Heart right ventricle (tissue), 16 donors: ENCODE measurements at regions not wholly inside any gene's neighbourhood (a gene's known extent, or its start where the extent isn't known, plus 50 kb on each side); places are given as distances from the start of the nearest gene placed in this dataset.
"Not testable (repeated sequence)": the region's sequence is repeated elsewhere in the genome, so short reads cannot be mapped to it uniquely, and the experiment has no call there.

Experiments
- ATAC-seq, 8 donors: fragments of 200-7000 bp; cut with Tn5 transposase; one replicate each; pipeline ENCODE4 v1.9.1; 2020; ENCODE audit warnings: mild to moderate bottlenecking in 8 of 8, moderate library complexity in 8 of 8, moderate number of reproducible peaks in 1 of 8
- DNase-seq, 2 donors: peaks; one replicate each; pipeline ENCODE4 v3.0.0-alpha.2; 2020
- H3K27ac ChIP-seq, 10 donors: fragments of 200-600 bp; sonication (generic) in 2 of 10; one replicate each; pipeline versions ENCODE4 v1.5.0 to v1.8.0; 2020 to 2022; ENCODE audit warnings: mild to moderate bottlenecking in 3 of 10
- H3K27me3 ChIP-seq, 7 donors: fragments of 200-600 bp; one replicate each; pipeline ENCODE4 v1.8.0; 2021 to 2022; ENCODE audit warnings: mild to moderate bottlenecking in 2 of 7
- H3K36me3 ChIP-seq, 9 donors: fragments of 200-600 bp; sonication (generic) in 1 of 9; one replicate each; pipeline versions ENCODE4 v1.5.0 to v1.8.0; 2020 to 2022; ENCODE audit warnings: mild to moderate bottlenecking in 2 of 9
- H3K4me1 ChIP-seq, 9 donors: fragments of 200-600 bp; sonication (generic) in 1 of 9; one replicate each; pipeline versions ENCODE4 v1.5.0 to v1.8.0; 2020 to 2022; ENCODE audit warnings: mild to moderate bottlenecking in 4 of 9
- H3K4me3 ChIP-seq, 10 donors: fragments of 200-600 bp; sonication (generic) in 2 of 10; one replicate each; pipeline versions ENCODE4 v1.5.0 to v1.8.0; 2020 to 2022; ENCODE audit warnings: mild to moderate bottlenecking in 7 of 10, moderate library complexity in 2 of 10
- H3K9me3 ChIP-seq, 11 donors: fragments of 200-600 bp in 10 of 11; sonication (generic) in 2 of 11; one replicate each; pipeline versions ENCODE4 v1.5.0 to v1.8.0; 2013 to 2022; ENCODE audit warnings: mild to moderate bottlenecking in 2 of 11, control low read depth in 1 of 11, moderate library complexity in 1 of 11
- CTCF ChIP-seq, 9 donors: fragments of 200-600 bp; sonication (generic) in 2 of 9; IDR thresholded peaks; one replicate each; pipeline versions ENCODE4 v1.5.0 to v1.8.0; 2021 to 2022; ENCODE audit warnings: antibody characterized with exemption in 9 of 9, mild to moderate bottlenecking in 5 of 9, moderate library complexity in 1 of 9
- WGBS, 2 donors: extraction: QIAGEN DNeasy Blood & Tissue Kit; methylation state at CpG; one replicate each; pipeline ENCODE4 v1.1.7; 2013; ENCODE audit warnings: inconsistent platforms in 1 of 2; 5-methylcytosine and 5-hydroxymethylcytosine counted together
- intact Hi-C, 10 donors: fragments of 100-400 bp; cut with DNase I; formaldehyde crosslinking; loops; one replicate each; pipeline versions ENCODE4 v1.11.1 to v1.14.2; 2022
- donor health status: Arrhythmogenic right ventricular cardiomyopathy.
- donor health status: ischemic (EF 13 %, LVEDD 7.1; RV severe dilation, severe dysfunction).
- donor health status: healthy with polysubstance abuse.
- donor health status: DM: no; HTN: yes; CAD: no.
- donor health status: DM: no; HTN: no; CAD: no.
- donor health status: ischemic (EF 25% LVEDD 6.9; RV normal size, moderate dysfunction).
- donor health status: ischemic (EF 25% LVEDD 5.7; RV mildly dilated, moderate dysfunction).
- donor health status: healthy.
- donor health status: DM: yes; HTN: yes; CAD: no.
- donor health status: Ischemic cardiomyopathy.
- donor health status: ischemic (EF 35%, LVEDD 5.7; RV mildly dilated, moderate dysfunction).
- donor health status: nonischemic (EF 11% LVEDD 7.7; RV severe dilation, severe dysfunction).
- donor health status: DM: yes; HTN: yes; CAD: no.
- donor health status: PGD.
- donor health status: ischemic (EF 29% LVEDD 5.4; RV normal size, mild dysfunction).
- donor health status: nonischemic (EF 23%, LVEDD 6.1; RV moderate dilation, normal function).

- H3K27me3 ChIP-seq, H3K4me3 ChIP-seq, DNase-seq, ATAC-seq, H3K36me3 ChIP-seq, intact Hi-C loops, H3K27ac ChIP-seq, H3K4me1 ChIP-seq: not testable (repeated sequence)
- 86 to 93% methylated on average over 5 of the region's 5 CpGs for WGBS, 2 donors
- peaks cover 0 to 15% (median 0%) of the 10 kb centered on the region in 11 donors for H3K9me3 ChIP-seq
Observed at GRCh38 chr15:29648415-29648814, 173.9 kb downstream of the TJP1 start.

GRCh38 chr15:29645841-29646240 lies 176.4 kb downstream of the TJP1 start:
- WGBS, 2 donors: 91 to 92% methylated on average over 3 of the region's 3 CpGs
- H3K9me3 ChIP-seq: no peaks in the 10 kb centered on the region
- no peak for TF ChIP-seq CTCF (IDR thresholded peaks at IDR 0.05)
- H3K36me3 ChIP-seq: no peaks in the 10 kb centered on the region
- no peak overlapping the region for H3K4me3 ChIP-seq
- H3K27ac ChIP-seq: no peak overlapping the region
- intact Hi-C loops: no loop called here
- DNase-seq (no peak), ATAC-seq (no peak)
- H3K27me3 ChIP-seq: peaks cover 0 to 4% (median 0%) of the 10 kb centered on the region in 7 donors
- no peaks in the 10 kb centered on the region for H3K4me1 ChIP-seq

- intact Hi-C loops, H3K4me1 ChIP-seq, H3K36me3 ChIP-seq, H3K4me3 ChIP-seq, ATAC-seq, H3K27ac ChIP-seq, H3K9me3 ChIP-seq, DNase-seq, H3K27me3 ChIP-seq: not testable (repeated sequence)
- WGBS, 2 donors: 87 to 93% methylated on average over 12 of the region's 12 CpGs
Observed at GRCh38 chr15:29644361-29644760, 177.9 kb downstream of the TJP1 start.

- no peak for TF ChIP-seq CTCF (IDR thresholded peaks at IDR 0.05)
- WGBS, 2 donors: 63 to 69% methylated on average over 4 of the region's 4 CpGs
- no peak overlapping the region for H3K27ac ChIP-seq
- H3K9me3 ChIP-seq: no peaks in the 10 kb centered on the region
- DNase-seq (no peak), ATAC-seq (no peak)
- H3K36me3 ChIP-seq: no peaks in the 10 kb centered on the region
- no peaks in the 10 kb centered on the region for H3K4me1 ChIP-seq
- no peak overlapping the region for H3K4me3 ChIP-seq
- intact Hi-C loops: no loop called here
- H3K27me3 ChIP-seq: peaks cover 0 to 21% (median 10%) of the 10 kb centered on the region in 7 donors
Observed at GRCh38 chr15:29638781-29639180, 183.5 kb downstream of the TJP1 start.

- Histone ChIP-seq H3K27ac (no peak overlapping the region), H3K9me3 (no peaks in the 10 kb centered on the region), H3K27me3 (peaks cover 0 to 27% (median 12%) of the 10 kb centered on the region in 7 donors), H3K36me3 (no peaks in the 10 kb centered on the region), H3K4me1 (no peaks in the 10 kb centered on the region), H3K4me3 (no peak overlapping the region)
- intact Hi-C loops: no loop called here
- 71 to 82% methylated on average over 3 of the region's 3 CpGs for WGBS, 2 donors
- ATAC-seq: no peak
- TF ChIP-seq CTCF (IDR thresholded peaks at IDR 0.05): no peak
- no peak for DNase-seq
Observed at GRCh38 chr15:29638011-29638410, 184.3 kb downstream of the TJP1 start.
